ENCODE measurements at regions not wholly inside any gene's neighbourhood (a gene's known extent, or its start where the extent isn't known, plus 50 kb on each side); places are given as distances from the start of the nearest gene placed in this dataset.

DNA sequence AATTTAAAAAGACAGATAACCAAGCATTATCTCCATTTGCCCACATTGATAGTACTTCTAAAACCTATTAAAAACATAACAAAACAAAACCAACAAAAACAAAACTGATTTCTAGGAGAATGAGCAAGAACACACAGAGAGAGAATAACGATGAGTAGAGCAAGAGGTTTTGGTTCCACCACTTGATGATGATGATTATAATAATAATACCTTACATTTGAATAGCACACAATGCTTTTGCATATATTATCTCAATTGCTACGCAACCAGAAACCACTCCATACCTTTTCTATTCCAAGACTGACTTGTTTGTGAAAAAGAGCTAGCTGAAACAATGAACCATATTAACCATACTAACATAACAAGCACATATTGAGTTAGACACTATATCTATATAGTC lies 1090.9 kb downstream of the SH3BGRL start:
- H3K9me3 ChIP-seq: no peaks in the 10 kb centered on the region
- ATAC-seq: no peak
- FAIRE-seq: no peak
- no peak for DNase-seq (ENCODE audit: low read depth in 1 of 2, low spot score in 1 of 2)
- H3K27ac ChIP-seq: no peak overlapping the region
- TF ChIP-seq KDM5A (IDR thresholded peaks at IDR 0.05): no peak
- no peak for TF ChIP-seq SMC3 (IDR thresholded peaks at IDR 0.05)
- TF ChIP-seq CHD2 (IDR thresholded peaks at IDR 0.05; ENCODE audit: low read length, partially characterized antibody): no peak
- TF ChIP-seq SREBF2 (IDR thresholded peaks at IDR 0.05): no peak
- no peak for TF ChIP-seq CBX2 (IDR thresholded peaks at IDR 0.05; ENCODE audit: borderline replicate concordance, low read depth)
- no peak for TF ChIP-seq CTCF (IDR thresholded peaks at IDR 0.05)
- no peak for TF ChIP-seq GATA3 (IDR thresholded peaks at IDR 0.05; ENCODE audit: borderline replicate concordance)
- TF ChIP-seq PHF8 (IDR thresholded peaks at IDR 0.05; ENCODE audit: borderline replicate concordance, low read depth): no peak
- no peak overlapping the region for H3K4me3 ChIP-seq
- WGBS (ENCODE audit: missing lambda C conversion rate): 7% methylated on average over 2 of the region's 2 CpGs
- H3K4me2 ChIP-seq: no peak overlapping the region
- CTCF ChIA-PET: no interaction called here
- POLR2A ChIA-PET: no interaction called here
- no peaks in the 10 kb centered on the region for H3K4me1 ChIP-seq

DNA sequence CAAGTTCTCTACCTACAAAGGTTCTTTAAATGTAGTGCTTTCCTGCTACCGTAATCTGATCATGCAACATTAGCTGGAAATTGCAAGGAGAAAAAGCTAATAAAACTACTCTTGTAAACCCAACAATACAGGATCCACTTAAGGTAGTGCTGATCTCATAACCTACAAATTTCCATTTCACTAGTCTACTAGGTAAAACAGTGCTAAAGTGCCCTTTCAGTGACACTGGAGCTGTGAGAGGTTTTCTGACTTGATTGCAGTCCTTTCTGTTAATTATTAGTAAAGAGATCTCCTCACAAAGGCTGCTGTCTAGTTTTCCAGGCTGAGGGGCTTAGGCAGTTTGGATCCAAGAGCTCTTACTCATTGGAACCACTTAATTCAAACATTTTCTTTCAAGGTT lies 1118.7 kb downstream of the SH3BGRL start:
- H3K4me1 ChIP-seq: no peaks in the 10 kb centered on the region
- WGBS (ENCODE audit: missing lambda C conversion rate): 0% methylated on average over 1 of the region's 1 CpG
- CTCF ChIA-PET: no interaction called here
- TF ChIP-seq HOXB13 (CRISPR knock-in tag; IDR thresholded peaks at IDR 0.05; ENCODE audit: low read depth) (no peak), CHD2 (IDR thresholded peaks at IDR 0.05; ENCODE audit: low read length, partially characterized antibody) (no peak), EP300 (IDR thresholded peaks at IDR 0.05) (no peak), EHF (CRISPR knock-in tag; IDR thresholded peaks at IDR 0.05) (no peak), RARB (CRISPR knock-in tag; IDR thresholded peaks at IDR 0.05) (no peak), MYC (IDR thresholded peaks at IDR 0.05; ENCODE audit: borderline replicate concordance, low read length) (no peak), ELK1 (IDR thresholded peaks at IDR 0.05; ENCODE audit: low read depth, low read length) (no peak), JUNB (IDR thresholded peaks at IDR 0.05) (no peak), KDM5A (IDR thresholded peaks at IDR 0.05) (no peak), JUN (IDR thresholded peaks at IDR 0.05) (no peak), RAD21 (conservative IDR thresholded peaks at IDR 0.05 in 1 of 2, IDR thresholded peaks at IDR 0.05 in 1 of 2) (no peak), ZSCAN20 (CRISPR knock-in tag; IDR thresholded peaks at IDR 0.05) (no peak), MAFK (IDR thresholded peaks at IDR 0.05; ENCODE audit: partially characterized antibody) (no peak), HEYL (CRISPR knock-in tag; IDR thresholded peaks at IDR 0.05) (no peak), FOXS1 (CRISPR knock-in tag; IDR thresholded peaks at IDR 0.05) (no peak), SMC3 (IDR thresholded peaks at IDR 0.05) (no peak)
- TF ChIP-seq, protein P1, sequence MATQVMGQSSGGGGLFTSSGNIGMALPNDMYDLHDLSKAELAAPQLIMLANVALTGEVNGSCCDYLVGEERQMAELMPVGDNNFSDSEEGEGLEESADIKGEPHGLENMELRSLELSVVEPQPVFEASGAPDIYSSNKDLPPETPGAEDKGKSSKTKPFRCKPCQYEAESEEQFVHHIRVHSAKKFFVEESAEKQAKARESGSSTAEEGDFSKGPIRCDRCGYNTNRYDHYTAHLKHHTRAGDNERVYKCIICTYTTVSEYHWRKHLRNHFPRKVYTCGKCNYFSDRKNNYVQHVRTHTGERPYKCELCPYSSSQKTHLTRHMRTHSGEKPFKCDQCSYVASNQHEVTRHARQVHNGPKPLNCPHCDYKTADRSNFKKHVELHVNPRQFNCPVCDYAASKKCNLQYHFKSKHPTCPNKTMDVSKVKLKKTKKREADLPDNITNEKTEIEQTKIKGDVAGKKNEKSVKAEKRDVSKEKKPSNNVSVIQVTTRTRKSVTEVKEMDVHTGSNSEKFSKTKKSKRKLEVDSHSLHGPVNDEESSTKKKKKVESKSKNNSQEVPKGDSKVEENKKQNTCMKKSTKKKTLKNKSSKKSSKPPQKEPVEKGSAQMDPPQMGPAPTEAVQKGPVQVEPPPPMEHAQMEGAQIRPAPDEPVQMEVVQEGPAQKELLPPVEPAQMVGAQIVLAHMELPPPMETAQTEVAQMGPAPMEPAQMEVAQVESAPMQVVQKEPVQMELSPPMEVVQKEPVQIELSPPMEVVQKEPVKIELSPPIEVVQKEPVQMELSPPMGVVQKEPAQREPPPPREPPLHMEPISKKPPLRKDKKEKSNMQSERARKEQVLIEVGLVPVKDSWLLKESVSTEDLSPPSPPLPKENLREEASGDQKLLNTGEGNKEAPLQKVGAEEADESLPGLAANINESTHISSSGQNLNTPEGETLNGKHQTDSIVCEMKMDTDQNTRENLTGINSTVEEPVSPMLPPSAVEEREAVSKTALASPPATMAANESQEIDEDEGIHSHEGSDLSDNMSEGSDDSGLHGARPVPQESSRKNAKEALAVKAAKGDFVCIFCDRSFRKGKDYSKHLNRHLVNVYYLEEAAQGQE (IDR thresholded peaks at IDR 0.05): no peak
- TF ChIP-seq, protein P2, sequence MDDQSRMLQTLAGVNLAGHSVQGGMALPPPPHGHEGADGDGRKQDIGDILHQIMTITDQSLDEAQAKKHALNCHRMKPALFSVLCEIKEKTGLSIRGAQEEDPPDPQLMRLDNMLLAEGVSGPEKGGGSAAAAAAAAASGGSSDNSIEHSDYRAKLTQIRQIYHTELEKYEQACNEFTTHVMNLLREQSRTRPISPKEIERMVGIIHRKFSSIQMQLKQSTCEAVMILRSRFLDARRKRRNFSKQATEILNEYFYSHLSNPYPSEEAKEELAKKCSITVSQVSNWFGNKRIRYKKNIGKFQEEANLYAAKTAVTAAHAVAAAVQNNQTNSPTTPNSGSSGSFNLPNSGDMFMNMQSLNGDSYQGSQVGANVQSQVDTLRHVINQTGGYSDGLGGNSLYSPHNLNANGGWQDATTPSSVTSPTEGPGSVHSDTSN (IDR thresholded peaks at IDR 0.05): no peak
- TF ChIP-seq, protein P3, sequence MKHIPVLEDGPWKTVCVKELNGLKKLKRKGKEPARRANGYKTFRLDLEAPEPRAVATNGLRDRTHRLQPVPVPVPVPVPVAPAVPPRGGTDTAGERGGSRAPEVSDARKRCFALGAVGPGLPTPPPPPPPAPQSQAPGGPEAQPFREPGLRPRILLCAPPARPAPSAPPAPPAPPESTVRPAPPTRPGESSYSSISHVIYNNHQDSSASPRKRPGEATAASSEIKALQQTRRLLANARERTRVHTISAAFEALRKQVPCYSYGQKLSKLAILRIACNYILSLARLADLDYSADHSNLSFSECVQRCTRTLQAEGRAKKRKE (CRISPR knock-in tag; IDR thresholded peaks at IDR 0.05; ENCODE audit: low read depth): no peak
- no peak overlapping the region for H3K27ac ChIP-seq
- H3K4me2 ChIP-seq: no peak overlapping the region
- no peak for ATAC-seq
- no peak overlapping the region for H3K4me3 ChIP-seq
- H3K9me3 ChIP-seq: no peaks in the 10 kb centered on the region
- no peak for FAIRE-seq
- DNase-seq (ENCODE audit: low read depth in 1 of 2, low spot score in 1 of 2): no peak
- POLR2A ChIA-PET: no interaction called here

Measured in A549 (cell line).